SK-N-SH treated with all-trans-retinoic acid at 6 μM for 48 hours (cell line): ENCODE measurements at regions not wholly inside any gene's neighbourhood (a gene's known extent, or its start where the extent isn't known, plus 50 kb on each side); places are given as distances from the start of the nearest gene placed in this dataset.

ENCODE experiments used
- ATAC-seq: fragments of 200-7000 bp; cut with Tn5 transposase; 3 replicates; pipeline ENCODE4 v1.9.1; 2020; ENCODE audit warnings: mild to moderate bottlenecking, moderate library complexity
- ARNTL ChIP-seq: fragments of 450-650 bp; formaldehyde crosslinking; IDR thresholded peaks from 2 replicates; pipeline ENCODE4 v1.5.0; 2020; ENCODE audit warnings: low read depth, mild to moderate bottlenecking, moderate library complexity, borderline replicate concordance
- BACH2 ChIP-seq: fragments of 250-450 bp; sonication (Bioruptor Pico); IDR thresholded peaks from 2 replicates; pipeline ENCODE4 v1.9.0; 2021; ENCODE audit warnings: mild to moderate bottlenecking, borderline replicate concordance
- CREB5 ChIP-seq: fragments of 250-450 bp; sonication (Bioruptor Pico); IDR thresholded peaks from 2 replicates; pipeline ENCODE4 v1.5.1; 2020; ENCODE audit warnings: low read depth, mild to moderate bottlenecking, moderate library complexity
- CSDC2 ChIP-seq: fragments of 250-450 bp; sonication (Bioruptor Pico); IDR thresholded peaks from 2 replicates; pipeline ENCODE4 v1.5.0; 2020; ENCODE audit warnings: mild to moderate bottlenecking, moderate library complexity
- ESRRG ChIP-seq: fragments of 250-450 bp; sonication (Bioruptor Pico); IDR thresholded peaks from 2 replicates; pipeline ENCODE4 v1.6.1; 2021; ENCODE audit warnings: mild to moderate bottlenecking
- GLIS3 ChIP-seq: fragments of 250-450 bp; sonication (Bioruptor Pico); IDR thresholded peaks from 2 replicates; pipeline ENCODE4 v1.5.0; 2020; ENCODE audit warnings: mild to moderate bottlenecking, moderate library complexity
- ISL1 ChIP-seq: fragments of 250-450 bp; sonication (Bioruptor Pico); IDR thresholded peaks from 2 replicates; pipeline ENCODE4 v2.1.2; 2022; ENCODE audit warnings: mild to moderate bottlenecking, moderate library complexity
- OSR1 ChIP-seq: fragments of 250-450 bp; sonication (Bioruptor Pico); IDR thresholded peaks from 2 replicates; pipeline ENCODE4 v1.8.0; 2022; ENCODE audit warnings: moderate library complexity, mild to moderate bottlenecking, inconsistent platforms
- POU6F1 ChIP-seq: fragments of 250-450 bp; sonication (Bioruptor Pico); IDR thresholded peaks from 2 replicates; pipeline ENCODE4 v1.8.0; 2021; ENCODE audit warnings: low read depth, mild to moderate bottlenecking, moderate library complexity, borderline replicate concordance
- RARB ChIP-seq: fragments of 250-450 bp; sonication (Bioruptor Pico); IDR thresholded peaks from 2 replicates; pipeline ENCODE4 v1.8.0; 2021; ENCODE audit warnings: mild to moderate bottlenecking, moderate library complexity
- TCF4 ChIP-seq: fragments of 250-450 bp; sonication (Bioruptor Pico); IDR thresholded peaks from 2 replicates; pipeline ENCODE4 v1.8.0; 2021; ENCODE audit warnings: mild to moderate bottlenecking, moderate library complexity, borderline replicate concordance
- TOX ChIP-seq: fragments of 250-450 bp; sonication (Bioruptor Pico); IDR thresholded peaks from 2 replicates; pipeline ENCODE4 v1.8.0; 2021; ENCODE audit warnings: mild to moderate bottlenecking, moderate library complexity, borderline replicate concordance
- ZC3H10 ChIP-seq: fragments of 250-450 bp; sonication (Bioruptor Pico); IDR thresholded peaks from 2 replicates; pipeline ENCODE4 v1.5.1; 2021; ENCODE audit warnings: mild to moderate bottlenecking, moderate library complexity
- ZFP3 ChIP-seq: fragments of 250-450 bp; sonication (Bioruptor Pico); IDR thresholded peaks from 2 replicates; pipeline ENCODE4 v1.5.0; 2020; ENCODE audit warnings: mild to moderate bottlenecking, moderate library complexity
- ZFP30 ChIP-seq: fragments of 450-650 bp; formaldehyde crosslinking; IDR thresholded peaks from 2 replicates; pipeline ENCODE4 v1.5.0; 2022; ENCODE audit warnings: mild to moderate bottlenecking, moderate library complexity
- ZNF565 ChIP-seq: fragments of 450-650 bp; formaldehyde crosslinking; conservative IDR thresholded peaks from 2 replicates; pipeline ENCODE4 v1.5.0; 2020; ENCODE audit warnings: low read depth, mild to moderate bottlenecking, moderate library complexity
- ZNF70 ChIP-seq: fragments of 450-650 bp; formaldehyde crosslinking; IDR thresholded peaks from 2 replicates; pipeline ENCODE4 v1.5.0; 2020; ENCODE audit warnings: mild to moderate bottlenecking, moderate library complexity
- ZNF8 ChIP-seq: fragments of 450-650 bp; formaldehyde crosslinking; IDR thresholded peaks from 2 replicates; pipeline ENCODE4 v1.5.0; 2020; ENCODE audit warnings: mild to moderate bottlenecking, moderate library complexity
- TF ChIP-seq, protein P1 (sequence below): fragments of 250-450 bp; sonication (Bioruptor Pico); IDR thresholded peaks from 2 replicates; pipeline ENCODE4 v1.5.0; 2020; ENCODE audit warnings: mild to moderate bottlenecking, moderate library complexity

- TF ChIP-seq RARB (CRISPR knock-in tag) = no peak
- TF ChIP-seq TOX (CRISPR knock-in tag) = no peak
- no peak for TF ChIP-seq OSR1 (CRISPR knock-in tag)
- no peak for TF ChIP-seq CREB5 (CRISPR knock-in tag)
- TF ChIP-seq ZFP30 (CRISPR knock-in tag) = no peak
- no peak for TF ChIP-seq ARNTL (CRISPR knock-in tag)
- no peak for TF ChIP-seq ZNF8 (CRISPR knock-in tag)
- TF ChIP-seq BACH2 (CRISPR knock-in tag) = no peak
- no peak for TF ChIP-seq ESRRG (CRISPR knock-in tag)
- TF ChIP-seq TCF4 (CRISPR knock-in tag) = no peak
- no peak for ATAC-seq
Observed at GRCh38 chr4:189500970-189501369, 439.7 kb upstream of the FRG1 start.

DNA sequence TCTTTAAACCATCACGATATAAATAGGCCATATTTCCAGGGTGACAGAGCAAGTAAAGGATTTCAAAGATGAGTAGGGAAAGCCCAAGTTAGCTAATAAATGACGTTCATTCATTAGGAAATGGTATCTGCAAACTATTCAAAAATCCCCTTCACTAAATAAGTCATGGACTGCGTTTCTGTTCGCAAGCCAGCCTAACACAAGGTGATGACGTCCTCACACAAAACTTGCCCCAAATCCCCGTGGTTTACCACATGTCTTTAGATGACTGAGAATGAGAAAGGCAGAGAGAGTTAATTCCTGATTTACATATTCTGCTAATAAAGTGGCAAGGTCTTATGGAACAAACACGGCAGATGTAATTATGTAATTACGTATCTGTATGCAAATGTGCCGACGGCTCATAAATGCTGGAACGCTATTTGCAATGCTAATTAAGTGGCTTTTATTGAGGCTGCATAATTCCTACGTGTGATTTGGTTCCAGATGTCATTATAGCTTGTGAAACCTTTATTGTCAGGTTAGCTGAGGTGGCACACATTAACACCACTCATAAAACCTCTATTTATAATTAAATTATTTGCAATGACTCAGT lies 437.7 kb upstream of the FRG1 start:
- TF ChIP-seq ZC3H10 (CRISPR knock-in tag) = no peak
- no peak for TF ChIP-seq CSDC2 (CRISPR knock-in tag)
- no peak for TF ChIP-seq ISL1 (CRISPR knock-in tag)
- TF ChIP-seq, protein P1, sequence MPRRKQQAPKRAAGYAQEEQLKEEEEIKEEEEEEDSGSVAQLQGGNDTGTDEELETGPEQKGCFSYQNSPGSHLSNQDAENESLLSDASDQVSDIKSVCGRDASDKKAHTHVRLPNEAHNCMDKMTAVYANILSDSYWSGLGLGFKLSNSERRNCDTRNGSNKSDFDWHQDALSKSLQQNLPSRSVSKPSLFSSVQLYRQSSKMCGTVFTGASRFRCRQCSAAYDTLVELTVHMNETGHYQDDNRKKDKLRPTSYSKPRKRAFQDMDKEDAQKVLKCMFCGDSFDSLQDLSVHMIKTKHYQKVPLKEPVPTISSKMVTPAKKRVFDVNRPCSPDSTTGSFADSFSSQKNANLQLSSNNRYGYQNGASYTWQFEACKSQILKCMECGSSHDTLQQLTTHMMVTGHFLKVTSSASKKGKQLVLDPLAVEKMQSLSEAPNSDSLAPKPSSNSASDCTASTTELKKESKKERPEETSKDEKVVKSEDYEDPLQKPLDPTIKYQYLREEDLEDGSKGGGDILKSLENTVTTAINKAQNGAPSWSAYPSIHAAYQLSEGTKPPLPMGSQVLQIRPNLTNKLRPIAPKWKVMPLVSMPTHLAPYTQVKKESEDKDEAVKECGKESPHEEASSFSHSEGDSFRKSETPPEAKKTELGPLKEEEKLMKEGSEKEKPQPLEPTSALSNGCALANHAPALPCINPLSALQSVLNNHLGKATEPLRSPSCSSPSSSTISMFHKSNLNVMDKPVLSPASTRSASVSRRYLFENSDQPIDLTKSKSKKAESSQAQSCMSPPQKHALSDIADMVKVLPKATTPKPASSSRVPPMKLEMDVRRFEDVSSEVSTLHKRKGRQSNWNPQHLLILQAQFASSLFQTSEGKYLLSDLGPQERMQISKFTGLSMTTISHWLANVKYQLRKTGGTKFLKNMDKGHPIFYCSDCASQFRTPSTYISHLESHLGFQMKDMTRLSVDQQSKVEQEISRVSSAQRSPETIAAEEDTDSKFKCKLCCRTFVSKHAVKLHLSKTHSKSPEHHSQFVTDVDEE (CRISPR knock-in tag) = no peak
- ATAC-seq = no peak

- ATAC-seq = no peak
Observed at GRCh38 chr4:189504220-189504619, 436.5 kb upstream of the FRG1 start.

GRCh38 chr4:189505380-189505779 lies 435.3 kb upstream of the FRG1 start:
- TF ChIP-seq ISL1 (CRISPR knock-in tag) (no peak), TOX (CRISPR knock-in tag) (no peak), CSDC2 (CRISPR knock-in tag) (no peak), ZNF70 (no peak), GLIS3 (CRISPR knock-in tag) (no peak), ZNF565 (no peak), POU6F1 (CRISPR knock-in tag) (no peak), ZNF8 (CRISPR knock-in tag) (no peak), ZFP3 (no peak), ZFP30 (CRISPR knock-in tag) (no peak), TCF4 (CRISPR knock-in tag) (no peak), CREB5 (CRISPR knock-in tag) (no peak)
- TF ChIP-seq, protein P1 (CRISPR knock-in tag) = no peak
- ATAC-seq = no peak

More at GRCh38 chr4:189504220-189504619, 436.5 kb upstream of the FRG1 start:
- TF ChIP-seq, protein P1 (CRISPR knock-in tag) = no peak
- TF ChIP-seq OSR1 (CRISPR knock-in tag) = no peak
